Astrocyte (in vitro differentiated cells and primary cell): ENCODE measurements at regions not wholly inside any gene's neighbourhood (a gene's known extent, or its start where the extent isn't known, plus 50 kb on each side); places are given as distances from the start of the nearest gene placed in this dataset.
A peak's percentile ranks its signal among the peaks of the same experiment; 100 is the strongest.
"Not testable (repeated sequence)": the region's sequence is repeated elsewhere in the genome, so short reads cannot be mapped to it uniquely, and the experiment has no call there.

Experiments used
- DNase-seq: peaks from one replicate; pipeline ENCODE4 v3.0.0-alpha.2; 2010; ENCODE audit warnings: low read depth
- FAIRE-seq: peaks from 2 replicates; lab custom pipeline; 2011; peaks lifted over from hg19 to GRCh38; lab: Jason Lieb, UNC
- H2AFZ ChIP-seq: 2 replicates; pipeline ENCODE4 v1.6.0; 2012; ENCODE audit warnings: low read depth, low read length, inconsistent platforms
- H3K27ac ChIP-seq: 2 replicates; pipeline ENCODE4 v1.5.1; 2011; ENCODE audit warnings: low read depth, low read length, inconsistent platforms
- H3K27me3 ChIP-seq: 2 replicates; pipeline ENCODE4 v1.6.0; 2011; ENCODE audit warnings: low read length, inconsistent platforms; ENCODE audit not compliant: insufficient read depth
- H3K36me3 ChIP-seq: 2 replicates; pipeline ENCODE4 v1.5.1; 2011; ENCODE audit warnings: low read length, inconsistent platforms; ENCODE audit not compliant: insufficient read depth
- H3K4me1 ChIP-seq: 2 replicates; pipeline ENCODE4 v1.5.1; 2011; ENCODE audit warnings: low read length, inconsistent platforms; ENCODE audit not compliant: insufficient read depth
- H3K4me2 ChIP-seq: 2 replicates; pipeline ENCODE4 v1.6.0; 2012; ENCODE audit warnings: low read length, inconsistent platforms
- H3K4me3 ChIP-seq: 2 replicates; pipeline ENCODE4 v1.5.1; 2011; ENCODE audit warnings: low read depth, mild to moderate bottlenecking, low read length, inconsistent platforms; ENCODE audit not compliant: insufficient read depth
- H3K79me2 ChIP-seq: 2 replicates; pipeline ENCODE4 v1.6.0; 2012; ENCODE audit warnings: mild to moderate bottlenecking, low read length, inconsistent platforms; ENCODE audit not compliant: insufficient read depth
- H3K9ac ChIP-seq: 2 replicates; pipeline ENCODE4 v1.6.0; 2012; ENCODE audit warnings: mild to moderate bottlenecking, low read length, inconsistent platforms
- H3K9me3 ChIP-seq: 2 replicates; pipeline ENCODE4 v1.5.1; 2012; ENCODE audit warnings: low read depth, mild to moderate bottlenecking, low read length, inconsistent platforms; ENCODE audit not compliant: insufficient read depth
- H4K20me1 ChIP-seq: 2 replicates; pipeline ENCODE4 v1.6.0; 2012; ENCODE audit warnings: low read length, inconsistent platforms; ENCODE audit not compliant: insufficient read depth
- H3K27ac Mint-ChIP-seq: one replicate; pipeline ENCODE4 v1.8.0; 2021; ENCODE audit warnings: mild to moderate bottlenecking, mixed read lengths; ENCODE audit not compliant: unreplicated experiment
- H3K27me3 Mint-ChIP-seq: one replicate; pipeline ENCODE4 v1.8.0; 2021; ENCODE audit warnings: low read depth, mixed read lengths; ENCODE audit not compliant: unreplicated experiment
- H3K36me3 Mint-ChIP-seq: one replicate; pipeline ENCODE4 v1.8.0; 2021; ENCODE audit warnings: low read depth, mixed read lengths; ENCODE audit not compliant: unreplicated experiment
- H3K4me1 Mint-ChIP-seq: one replicate; pipeline ENCODE4 v1.8.0; 2021; ENCODE audit warnings: low read depth, mixed read lengths; ENCODE audit not compliant: unreplicated experiment
- H3K4me3 Mint-ChIP-seq: one replicate; pipeline ENCODE4 v1.8.0; 2021; ENCODE audit warnings: mild to moderate bottlenecking, moderate library complexity, mixed read lengths; ENCODE audit not compliant: unreplicated experiment
- H3K9me3 Mint-ChIP-seq: one replicate; pipeline ENCODE4 v1.8.0; 2021; ENCODE audit warnings: mild to moderate bottlenecking, mixed read lengths; ENCODE audit not compliant: unreplicated experiment
- EZH2 ChIP-seq: IDR thresholded peaks from 2 replicates; pipeline ENCODE4 v1.6.1; 2012; ENCODE audit warnings: mild to moderate bottlenecking, low read length, inconsistent platforms; ENCODE audit not compliant: insufficient read depth
- TF ChIP-seq, protein P1 (sequence below): IDR thresholded peaks from 2 replicates; pipeline ENCODE4 v1.5.1; 2011; ENCODE audit warnings: low read depth, mild to moderate bottlenecking, inconsistent platforms, low read length, moderate library complexity; ENCODE audit not compliant: insufficient read depth

DNA sequence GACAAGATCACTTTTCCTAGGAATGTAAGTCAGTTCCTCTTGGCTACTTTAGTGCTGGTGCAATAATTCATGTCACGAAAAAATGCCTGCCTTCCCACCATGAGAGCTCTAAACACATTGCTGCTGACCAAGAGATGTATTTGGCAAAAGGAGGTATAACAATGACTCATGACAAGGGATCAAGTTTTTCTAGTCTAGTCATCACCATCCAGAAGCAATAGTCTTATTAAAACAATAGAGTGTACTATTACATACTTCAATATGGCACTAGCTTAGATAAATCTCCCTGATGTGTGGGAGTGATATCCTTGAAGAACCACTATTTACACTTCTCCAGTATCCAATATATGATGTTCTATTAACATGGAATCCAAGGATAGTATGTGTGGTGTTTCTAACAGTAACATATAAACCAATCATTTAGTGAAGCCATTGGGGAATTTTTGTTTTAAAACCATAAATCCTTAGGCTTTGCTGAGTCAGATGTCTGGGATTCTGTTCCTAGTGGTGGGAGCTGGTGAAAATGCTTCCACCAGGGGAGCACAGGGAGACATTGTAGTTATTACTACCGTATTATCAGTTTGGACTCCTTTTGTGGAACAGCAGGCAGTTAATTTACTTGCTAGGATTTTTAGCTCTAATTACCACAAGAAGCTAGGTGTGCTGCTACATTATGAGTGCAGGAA, 1387.5 kb downstream of the LRFN5 start:
- no peaks in the 10 kb centered on the region for H3K9me3 Mint-ChIP-seq
- peaks cover 6% of the 10 kb centered on the region for H3K4me1 Mint-ChIP-seq
- Histone ChIP-seq H3K36me3 (no peaks in the 10 kb centered on the region), H3K4me2 (peak overlapping the region; percentile 26), H3K4me1 (no peaks in the 10 kb centered on the region), H3K79me2 (no peaks in the 10 kb centered on the region), H4K20me1 (no peaks in the 10 kb centered on the region), H3K27ac (peak overlapping the region; percentile 34), H3K27me3 (no peaks in the 10 kb centered on the region), H3K4me3 (no peak overlapping the region), H2AFZ (no peak overlapping the region), H3K9ac (no peak overlapping the region), H3K9me3 (peaks cover 2% of the 10 kb centered on the region)
- no peak overlapping the region for H3K4me3 Mint-ChIP-seq
- DNase-seq (peak; percentile 80), FAIRE-seq (no peak)
- no peaks in the 10 kb centered on the region for H3K36me3 Mint-ChIP-seq
- H3K27ac Mint-ChIP-seq, result peak overlapping the region; percentile 38
- TF ChIP-seq, protein P1, sequence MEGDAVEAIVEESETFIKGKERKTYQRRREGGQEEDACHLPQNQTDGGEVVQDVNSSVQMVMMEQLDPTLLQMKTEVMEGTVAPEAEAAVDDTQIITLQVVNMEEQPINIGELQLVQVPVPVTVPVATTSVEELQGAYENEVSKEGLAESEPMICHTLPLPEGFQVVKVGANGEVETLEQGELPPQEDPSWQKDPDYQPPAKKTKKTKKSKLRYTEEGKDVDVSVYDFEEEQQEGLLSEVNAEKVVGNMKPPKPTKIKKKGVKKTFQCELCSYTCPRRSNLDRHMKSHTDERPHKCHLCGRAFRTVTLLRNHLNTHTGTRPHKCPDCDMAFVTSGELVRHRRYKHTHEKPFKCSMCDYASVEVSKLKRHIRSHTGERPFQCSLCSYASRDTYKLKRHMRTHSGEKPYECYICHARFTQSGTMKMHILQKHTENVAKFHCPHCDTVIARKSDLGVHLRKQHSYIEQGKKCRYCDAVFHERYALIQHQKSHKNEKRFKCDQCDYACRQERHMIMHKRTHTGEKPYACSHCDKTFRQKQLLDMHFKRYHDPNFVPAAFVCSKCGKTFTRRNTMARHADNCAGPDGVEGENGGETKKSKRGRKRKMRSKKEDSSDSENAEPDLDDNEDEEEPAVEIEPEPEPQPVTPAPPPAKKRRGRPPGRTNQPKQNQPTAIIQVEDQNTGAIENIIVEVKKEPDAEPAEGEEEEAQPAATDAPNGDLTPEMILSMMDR, result peak; percentile 4
- no peak for TF ChIP-seq EZH2
- no peaks in the 10 kb centered on the region for H3K27me3 Mint-ChIP-seq

GRCh38 chr14:42992930-42993329, 1386.3 kb downstream of the LRFN5 start:
- H3K4me3 Mint-ChIP-seq, result no peak overlapping the region
- no peaks in the 10 kb centered on the region for H3K36me3 Mint-ChIP-seq
- H3K4me3 ChIP-seq, result no peak overlapping the region
- no peaks in the 10 kb centered on the region for H3K79me2 ChIP-seq
- TF ChIP-seq, protein P1, result no peak
- no peak for TF ChIP-seq EZH2
- no peak overlapping the region for H3K4me2 ChIP-seq
- H3K27me3 ChIP-seq, result no peaks in the 10 kb centered on the region
- H3K9ac ChIP-seq, result no peak overlapping the region
- no peaks in the 10 kb centered on the region for H3K36me3 ChIP-seq
- no peak overlapping the region for H2AFZ ChIP-seq
- DNase-seq (no peak), FAIRE-seq (no peak)
- no peak overlapping the region for H3K27ac Mint-ChIP-seq
- H3K9me3 Mint-ChIP-seq, result no peaks in the 10 kb centered on the region
- no peaks in the 10 kb centered on the region for H4K20me1 ChIP-seq
- peaks cover 2% of the 10 kb centered on the region for H3K9me3 ChIP-seq
- no peak overlapping the region for H3K27ac ChIP-seq
- no peaks in the 10 kb centered on the region for H3K4me1 ChIP-seq
- H3K4me1 Mint-ChIP-seq, result peaks cover 6% of the 10 kb centered on the region
- no peaks in the 10 kb centered on the region for H3K27me3 Mint-ChIP-seq

DNA sequence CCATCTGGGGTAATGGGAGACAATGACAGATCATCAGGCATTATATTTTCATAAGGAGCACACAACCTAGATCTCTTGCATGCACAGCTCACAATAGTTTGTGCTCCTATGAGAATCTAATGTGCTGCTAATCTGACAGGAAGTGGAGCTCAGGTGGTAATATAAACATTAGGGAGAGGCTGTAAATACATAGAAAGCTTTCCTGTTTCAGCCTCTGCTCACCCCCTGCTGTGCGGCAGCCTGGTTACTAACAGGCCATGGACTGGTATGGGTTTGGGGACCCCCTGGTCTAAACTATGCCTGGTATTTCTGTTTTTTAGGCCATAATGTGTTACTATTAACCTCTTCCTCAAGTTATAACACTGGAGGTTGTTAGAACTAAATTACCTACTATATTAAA, 1373.7 kb downstream of the LRFN5 start:
- H3K4me1 Mint-ChIP-seq, result no peaks in the 10 kb centered on the region
- FAIRE-seq, result no peak
- H3K27ac ChIP-seq, result no peak overlapping the region

DNA sequence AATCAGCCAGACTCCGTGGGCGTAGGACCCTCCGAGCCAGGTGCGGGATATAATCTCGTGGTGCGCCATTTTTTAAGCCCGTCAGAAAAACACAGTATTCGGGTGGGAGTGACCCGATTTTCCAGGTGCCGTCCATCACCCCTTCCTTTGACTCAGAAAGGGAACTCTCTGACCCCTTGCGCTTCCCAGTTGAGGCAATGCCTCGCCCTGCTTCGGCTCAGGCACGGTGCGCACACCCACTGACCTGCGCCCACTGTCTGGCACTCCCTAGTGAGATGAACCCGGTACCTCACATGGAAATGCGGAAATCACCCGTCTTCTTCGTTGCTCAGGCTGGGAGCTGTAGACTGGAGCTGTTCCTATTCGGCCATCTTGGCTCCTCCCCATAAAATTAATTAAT, 1366.5 kb downstream of the LRFN5 start:
- not testable (repeated sequence) for H3K27me3 ChIP-seq, H4K20me1 ChIP-seq, H3K4me2 ChIP-seq, H3K27ac Mint-ChIP-seq, H3K27me3 Mint-ChIP-seq, H2AFZ ChIP-seq, H3K79me2 ChIP-seq, H3K4me1 Mint-ChIP-seq, H3K9me3 Mint-ChIP-seq, H3K4me1 ChIP-seq, H3K4me3 Mint-ChIP-seq, H3K4me3 ChIP-seq, H3K36me3 Mint-ChIP-seq, H3K27ac ChIP-seq, DNase-seq, H3K9me3 ChIP-seq, H3K9ac ChIP-seq, FAIRE-seq, H3K36me3 ChIP-seq

More for the DNA sequence above, 1373.7 kb downstream of the LRFN5 start:
- H3K36me3 ChIP-seq, result no peaks in the 10 kb centered on the region
- no peaks in the 10 kb centered on the region for H3K79me2 ChIP-seq
- no peak for TF ChIP-seq EZH2
- TF ChIP-seq, protein P1, result no peak
- Mint-ChIP-seq H3K36me3 (no peaks in the 10 kb centered on the region), H3K9me3 (peaks cover 2% of the 10 kb centered on the region), H3K4me3 (no peak overlapping the region), H3K27ac (no peak overlapping the region), H3K27me3 (no peaks in the 10 kb centered on the region)
- no peaks in the 10 kb centered on the region for H4K20me1 ChIP-seq
- no peak for DNase-seq
- no peaks in the 10 kb centered on the region for H3K27me3 ChIP-seq
- no peak overlapping the region for H3K4me3 ChIP-seq
- H3K9ac ChIP-seq, result no peak overlapping the region
- H2AFZ ChIP-seq, result no peak overlapping the region
- no peaks in the 10 kb centered on the region for H3K4me1 ChIP-seq
- peaks cover 4% of the 10 kb centered on the region for H3K9me3 ChIP-seq
- H3K4me2 ChIP-seq, result no peak overlapping the region
